ENCODE measurements at regions not wholly inside any gene's neighbourhood (a gene's known extent, or its start where the extent isn't known, plus 50 kb on each side); places are given as distances from the start of the nearest gene placed in this dataset.

DNA sequence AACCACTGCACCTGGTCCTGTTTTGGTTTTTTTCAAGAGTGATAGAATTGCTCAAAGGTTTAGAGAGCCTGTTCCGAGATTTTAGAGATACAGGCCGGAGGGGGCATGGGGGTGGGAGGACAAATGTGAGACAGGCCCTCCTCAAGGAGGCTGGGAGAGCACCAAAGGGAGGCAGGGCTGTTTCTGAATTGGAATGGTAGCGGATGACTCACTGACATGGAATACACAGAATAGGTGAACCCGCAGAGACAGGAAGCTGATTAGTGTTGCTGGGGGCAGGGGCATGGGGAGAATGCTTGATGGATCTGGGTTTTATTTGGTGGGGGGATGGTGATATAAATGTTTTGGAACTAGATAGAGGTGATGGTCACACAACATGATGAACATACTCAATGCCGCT is 111.0 kb upstream of the MGAT5 start:
- Histone ChIP-seq H4K20me1 (ENCODE audit: control insufficient read depth, insufficient read depth, low read depth, low read length) (peaks cover 4% of the 10 kb centered on the region; the same call in 1 of the 2 replicates), H3K4me2 (ENCODE audit: low read length) (no peak overlapping the region), H3K4me1 (ENCODE audit: control insufficient read depth, low read length) (peaks cover 3% of the 10 kb centered on the region; the same call in 1 of the 2 replicates), H3K9me2 (replicated peaks; ENCODE audit: control insufficient read depth, low read length) (no peaks in the 10 kb centered on the region), H3K9me3 (ENCODE audit: control insufficient read depth, insufficient read depth, low read length) (no peaks in the 10 kb centered on the region), H3K4me3 (ENCODE audit: low read length) (no peak overlapping the region), H3K36me3 (ENCODE audit: control insufficient read depth, low read length) (peaks cover 3% of the 10 kb centered on the region; the same call in 1 of the 2 replicates), H3K27me3 (ENCODE audit: control insufficient read depth, low read length) (no peaks in the 10 kb centered on the region), H3F3A (ENCODE audit: control insufficient read depth, insufficient read depth) (no peaks in the 10 kb centered on the region), H3K79me2 (ENCODE audit: control insufficient read depth, low read length) (peaks cover 93% of the 10 kb centered on the region), H3K27ac (ENCODE audit: low read depth, low read length) (no peak overlapping the region)
- no peak for TF ChIP-seq EZH2phosphoT487 (IDR thresholded peaks at IDR 0.05; ENCODE audit: borderline replicate concordance, low read length)
- TF ChIP-seq, protein P1, sequence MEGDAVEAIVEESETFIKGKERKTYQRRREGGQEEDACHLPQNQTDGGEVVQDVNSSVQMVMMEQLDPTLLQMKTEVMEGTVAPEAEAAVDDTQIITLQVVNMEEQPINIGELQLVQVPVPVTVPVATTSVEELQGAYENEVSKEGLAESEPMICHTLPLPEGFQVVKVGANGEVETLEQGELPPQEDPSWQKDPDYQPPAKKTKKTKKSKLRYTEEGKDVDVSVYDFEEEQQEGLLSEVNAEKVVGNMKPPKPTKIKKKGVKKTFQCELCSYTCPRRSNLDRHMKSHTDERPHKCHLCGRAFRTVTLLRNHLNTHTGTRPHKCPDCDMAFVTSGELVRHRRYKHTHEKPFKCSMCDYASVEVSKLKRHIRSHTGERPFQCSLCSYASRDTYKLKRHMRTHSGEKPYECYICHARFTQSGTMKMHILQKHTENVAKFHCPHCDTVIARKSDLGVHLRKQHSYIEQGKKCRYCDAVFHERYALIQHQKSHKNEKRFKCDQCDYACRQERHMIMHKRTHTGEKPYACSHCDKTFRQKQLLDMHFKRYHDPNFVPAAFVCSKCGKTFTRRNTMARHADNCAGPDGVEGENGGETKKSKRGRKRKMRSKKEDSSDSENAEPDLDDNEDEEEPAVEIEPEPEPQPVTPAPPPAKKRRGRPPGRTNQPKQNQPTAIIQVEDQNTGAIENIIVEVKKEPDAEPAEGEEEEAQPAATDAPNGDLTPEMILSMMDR (IDR thresholded peaks at IDR 0.05; ENCODE audit: low read depth, low read length, poor library complexity, severe bottlenecking) = no peak

DNA sequence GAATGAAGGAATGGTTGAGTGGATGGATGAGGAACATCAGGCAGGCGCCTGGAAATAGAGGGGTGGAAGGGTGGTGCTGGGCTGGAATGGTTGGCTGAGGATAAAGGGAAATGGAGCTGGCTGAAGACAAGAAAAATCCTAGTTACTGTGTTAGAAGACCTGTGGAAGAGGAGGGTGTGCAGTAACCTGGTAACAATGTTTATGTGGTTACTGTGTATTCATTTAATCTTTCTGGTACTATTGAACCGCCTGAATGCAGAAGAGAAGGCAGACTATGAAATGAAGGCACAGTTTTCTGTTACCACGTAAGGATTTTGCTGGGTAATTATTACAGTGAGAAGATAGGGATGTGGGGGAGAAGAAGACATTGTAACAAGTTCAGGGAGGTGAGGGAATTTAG is 110.3 kb upstream of the MGAT5 start:
- no peak for TF ChIP-seq EZH2phosphoT487 (IDR thresholded peaks at IDR 0.05; ENCODE audit: borderline replicate concordance, low read length)
- TF ChIP-seq, protein P1 (IDR thresholded peaks at IDR 0.05; ENCODE audit: low read depth, low read length, poor library complexity, severe bottlenecking) = no peak
- peaks cover 3% of the 10 kb centered on the region; the same call in 1 of the 2 replicates for H3K36me3 ChIP-seq (ENCODE audit: control insufficient read depth, low read length)
- peaks cover 3% of the 10 kb centered on the region; the same call in 1 of the 2 replicates for H3K4me1 ChIP-seq (ENCODE audit: control insufficient read depth, low read length)
- no peaks in the 10 kb centered on the region for H3K9me3 ChIP-seq (ENCODE audit: control insufficient read depth, insufficient read depth, low read length)
- no peak overlapping the region for H3K27ac ChIP-seq (ENCODE audit: low read depth, low read length)
- H3K9me2 ChIP-seq (replicated peaks; ENCODE audit: control insufficient read depth, low read length) = no peaks in the 10 kb centered on the region
- no peak overlapping the region for H3K4me2 ChIP-seq (ENCODE audit: low read length)
- H3F3A ChIP-seq (ENCODE audit: control insufficient read depth, insufficient read depth) = no peaks in the 10 kb centered on the region
- peaks cover under 1% of the 10 kb centered on the region; the same call in 1 of the 2 replicates for H4K20me1 ChIP-seq (ENCODE audit: control insufficient read depth, insufficient read depth, low read depth, low read length)
- H3K27me3 ChIP-seq (ENCODE audit: control insufficient read depth, low read length) = no peaks in the 10 kb centered on the region
- H3K79me2 ChIP-seq (ENCODE audit: control insufficient read depth, low read length) = peaks cover 93% of the 10 kb centered on the region
- H3K4me3 ChIP-seq (ENCODE audit: low read length) = no peak overlapping the region

DNA sequence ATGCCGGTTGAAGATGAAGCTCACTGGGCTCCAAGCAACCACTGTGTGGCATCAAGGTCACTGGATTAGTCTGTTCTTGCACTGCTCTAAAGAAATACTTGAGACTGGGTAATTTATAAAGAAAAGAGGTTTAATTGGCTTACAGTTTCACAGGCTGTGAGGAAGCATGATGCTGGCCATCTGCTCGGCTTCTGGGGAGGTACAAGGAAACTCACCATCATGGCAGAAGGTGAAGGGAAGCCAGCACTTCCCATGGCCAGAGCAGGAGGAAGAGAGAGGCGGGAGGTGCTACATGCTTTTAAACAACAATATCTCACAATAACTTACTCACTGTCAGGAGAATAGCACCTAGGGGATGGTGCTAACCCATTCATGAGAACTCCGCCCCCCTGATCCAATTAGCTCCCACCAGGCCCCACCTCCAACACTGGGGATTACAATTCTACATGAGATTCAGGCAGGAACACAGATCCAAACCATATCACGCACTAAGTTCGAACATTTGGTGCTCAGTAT is 109.7 kb upstream of the MGAT5 start:
- no peak for TF ChIP-seq EZH2phosphoT487 (IDR thresholded peaks at IDR 0.05; ENCODE audit: borderline replicate concordance, low read length)
- TF ChIP-seq, protein P1 (IDR thresholded peaks at IDR 0.05; ENCODE audit: low read depth, low read length, poor library complexity, severe bottlenecking) = no peak
- peaks cover 3% of the 10 kb centered on the region; the same call in 1 of the 2 replicates for H3K36me3 ChIP-seq (ENCODE audit: control insufficient read depth, low read length)
- no peak overlapping the region for H3K27ac ChIP-seq (ENCODE audit: low read depth, low read length)
- H3K4me3 ChIP-seq (ENCODE audit: low read length) = no peak overlapping the region
- no peaks in the 10 kb centered on the region for H3F3A ChIP-seq (ENCODE audit: control insufficient read depth, insufficient read depth)
- peaks cover 3% of the 10 kb centered on the region; the same call in 1 of the 2 replicates for H3K4me1 ChIP-seq (ENCODE audit: control insufficient read depth, low read length)
- H3K79me2 ChIP-seq (ENCODE audit: control insufficient read depth, low read length) = peaks cover 93% of the 10 kb centered on the region
- no peak overlapping the region for H3K4me2 ChIP-seq (ENCODE audit: low read length)
- H3K9me3 ChIP-seq (ENCODE audit: control insufficient read depth, insufficient read depth, low read length) = no peaks in the 10 kb centered on the region
- no peaks in the 10 kb centered on the region for H3K27me3 ChIP-seq (ENCODE audit: control insufficient read depth, low read length)
- no peaks in the 10 kb centered on the region for H4K20me1 ChIP-seq (ENCODE audit: control insufficient read depth, insufficient read depth, low read depth, low read length)
- H3K9me2 ChIP-seq (replicated peaks; ENCODE audit: control insufficient read depth, low read length) = no peaks in the 10 kb centered on the region

All from DOHH2 (cell line).